ENCODE measurements at regions not wholly inside any gene's neighbourhood (a gene's known extent, or its start where the extent isn't known, plus 50 kb on each side); places are given as distances from the start of the nearest gene placed in this dataset.

DNA sequence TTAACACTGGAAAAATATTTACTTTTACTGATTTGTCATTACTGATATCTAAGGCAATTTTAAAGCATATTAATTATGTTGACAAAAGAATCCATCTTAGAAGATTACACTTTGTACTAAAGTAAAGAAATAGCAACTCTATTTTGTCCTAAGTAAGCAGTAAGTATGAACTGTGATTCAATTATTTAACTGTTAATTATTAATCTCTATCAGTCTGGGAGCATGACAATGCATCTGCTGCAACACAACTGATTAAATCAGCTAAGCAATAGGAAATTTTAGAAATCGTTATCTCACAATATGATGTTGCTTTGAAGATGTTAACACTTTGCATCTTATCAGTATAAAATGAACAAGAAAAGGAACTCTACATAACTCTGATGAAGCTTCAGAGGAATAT is 172.3 kb downstream of the DPY19L2 start:
- no peak for TF ChIP-seq POLR2A (IDR thresholded peaks at IDR 0.05)
- TF ChIP-seq, protein P1, sequence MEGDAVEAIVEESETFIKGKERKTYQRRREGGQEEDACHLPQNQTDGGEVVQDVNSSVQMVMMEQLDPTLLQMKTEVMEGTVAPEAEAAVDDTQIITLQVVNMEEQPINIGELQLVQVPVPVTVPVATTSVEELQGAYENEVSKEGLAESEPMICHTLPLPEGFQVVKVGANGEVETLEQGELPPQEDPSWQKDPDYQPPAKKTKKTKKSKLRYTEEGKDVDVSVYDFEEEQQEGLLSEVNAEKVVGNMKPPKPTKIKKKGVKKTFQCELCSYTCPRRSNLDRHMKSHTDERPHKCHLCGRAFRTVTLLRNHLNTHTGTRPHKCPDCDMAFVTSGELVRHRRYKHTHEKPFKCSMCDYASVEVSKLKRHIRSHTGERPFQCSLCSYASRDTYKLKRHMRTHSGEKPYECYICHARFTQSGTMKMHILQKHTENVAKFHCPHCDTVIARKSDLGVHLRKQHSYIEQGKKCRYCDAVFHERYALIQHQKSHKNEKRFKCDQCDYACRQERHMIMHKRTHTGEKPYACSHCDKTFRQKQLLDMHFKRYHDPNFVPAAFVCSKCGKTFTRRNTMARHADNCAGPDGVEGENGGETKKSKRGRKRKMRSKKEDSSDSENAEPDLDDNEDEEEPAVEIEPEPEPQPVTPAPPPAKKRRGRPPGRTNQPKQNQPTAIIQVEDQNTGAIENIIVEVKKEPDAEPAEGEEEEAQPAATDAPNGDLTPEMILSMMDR (IDR thresholded peaks at IDR 0.05): no peak
